GM18502 (cell line): ENCODE measurements at regions not wholly inside any gene's neighbourhood (a gene's known extent, or its start where the extent isn't known, plus 50 kb on each side); places are given as distances from the start of the nearest gene placed in this dataset.

Experiments used
- ATAC-seq: cut with Tn5 transposase; IDR thresholded peaks from one replicate; pipeline ENCODE4 v1.9.1; 2021; ENCODE audit warnings: mild to moderate bottlenecking; ENCODE audit not compliant: unreplicated experiment, poor library complexity

GRCh38 chr16:80202831-80203413 is 337.9 kb upstream of the DYNLRB2 start:
- no peak for ATAC-seq

GRCh38 chr16:80200079-80200478 is 340.7 kb upstream of the DYNLRB2 start:
- no peak for ATAC-seq

- ATAC-seq: no peak
These were observed 341.2 kb upstream of the DYNLRB2 start for GRCh38 chr16:80199614-80200013.

GRCh38 chr16:80198311-80199299 is 342.2 kb upstream of the DYNLRB2 start:
- ATAC-seq: no peak

- no peak for ATAC-seq
These were observed 343.0 kb upstream of the DYNLRB2 start for GRCh38 chr16:80197741-80198201.

- ATAC-seq: no peak
These were observed 348.9 kb upstream of the DYNLRB2 start for GRCh38 chr16:80191928-80192327.

- no peak for ATAC-seq
These were observed 351.2 kb upstream of the DYNLRB2 start for GRCh38 chr16:80189476-80190175.

GRCh38 chr16:80176114-80176513 is 364.7 kb upstream of the DYNLRB2 start:
- no peak for ATAC-seq

GRCh38 chr16:80175011-80175410 is 365.8 kb upstream of the DYNLRB2 start:
- ATAC-seq: no peak

GRCh38 chr16:80174416-80174815 is 366.4 kb upstream of the DYNLRB2 start:
- ATAC-seq: no peak

- no peak for ATAC-seq
These were observed 369.0 kb upstream of the DYNLRB2 start for GRCh38 chr16:80171746-80172145.

GRCh38 chr16:80171199-80171598 is 369.6 kb upstream of the DYNLRB2 start:
- ATAC-seq: no peak

- ATAC-seq: no peak
These were observed 373.0 kb upstream of the DYNLRB2 start for GRCh38 chr16:80167657-80168390.

- ATAC-seq: no peak
These were observed 374.7 kb upstream of the DYNLRB2 start for GRCh38 chr16:80166082-80166481.

GRCh38 chr16:80164966-80165550 is 375.7 kb upstream of the DYNLRB2 start:
- no peak for ATAC-seq

- ATAC-seq: no peak
These were observed 377.5 kb upstream of the DYNLRB2 start for GRCh38 chr16:80163339-80163738.

- no peak for ATAC-seq
These were observed 378.7 kb upstream of the DYNLRB2 start for GRCh38 chr16:80161799-80162739.

- ATAC-seq: no peak
These were observed 382.0 kb upstream of the DYNLRB2 start for GRCh38 chr16:80158766-80159165.

GRCh38 chr16:80151722-80152111 is 389.1 kb upstream of the DYNLRB2 start:
- ATAC-seq: no peak
